Endodermal cell (in vitro differentiated cells): ENCODE measurements at regions not wholly inside any gene's neighbourhood (a gene's known extent, or its start where the extent isn't known, plus 50 kb on each side); places are given as distances from the start of the nearest gene placed in this dataset.

ENCODE experiments used
- DNase-seq: peaks from one replicate; pipeline ENCODE4 v3.0.0-alpha.2; 2017
- H3K27ac ChIP-seq: 2 replicates; pipeline ENCODE4 v1.5.1; 2013; ENCODE audit warnings: mild to moderate bottlenecking, low read depth, low read length, moderate library complexity
- H3K27me3 ChIP-seq: 2 replicates; pipeline ENCODE4 v1.6.1; 2013; ENCODE audit warnings: mild to moderate bottlenecking, low read length, moderate library complexity; ENCODE audit not compliant: insufficient read depth, control insufficient read depth, poor library complexity, severe bottlenecking
- H3K36me3 ChIP-seq: 2 replicates; pipeline ENCODE4 v1.7.0; 2013; ENCODE audit warnings: mild to moderate bottlenecking, low read length, moderate library complexity; ENCODE audit not compliant: control insufficient read depth, insufficient read depth
- H3K4me1 ChIP-seq: one replicate; pipeline ENCODE4 v1.7.0; 2013; ENCODE audit warnings: low read length; ENCODE audit not compliant: control insufficient read depth, insufficient read depth
- H3K4me3 ChIP-seq: 2 replicates; pipeline ENCODE4 v1.5.1; 2013; ENCODE audit warnings: mild to moderate bottlenecking, low read length, moderate library complexity
- H3K9ac ChIP-seq: 2 replicates; pipeline ENCODE4 v1.6.1; 2013; ENCODE audit warnings: mild to moderate bottlenecking, low read length, moderate library complexity; ENCODE audit not compliant: poor library complexity, severe bottlenecking; ENCODE audit errors: extremely low read depth
- H3K9me3 ChIP-seq: 2 replicates; pipeline ENCODE4 v1.6.1; 2013; ENCODE audit warnings: mild to moderate bottlenecking, low read length, moderate library complexity; ENCODE audit not compliant: control insufficient read depth
- H3K27ac Mint-ChIP-seq: 2 replicates; pipeline ENCODE4 v1.8.0; 2020; ENCODE audit warnings: mixed read lengths
- H3K27me3 Mint-ChIP-seq: 2 replicates; pipeline ENCODE4 v1.8.0; 2021; ENCODE audit warnings: mild to moderate bottlenecking, mixed read lengths; ENCODE audit not compliant: insufficient read depth
- H3K36me3 Mint-ChIP-seq: 2 replicates; pipeline ENCODE4 v1.8.0; 2020; ENCODE audit warnings: low read depth, mixed read lengths
- H3K4me1 Mint-ChIP-seq: 2 replicates; pipeline ENCODE4 v1.8.0; 2020; ENCODE audit warnings: mixed read lengths
- H3K4me3 Mint-ChIP-seq: 2 replicates; pipeline ENCODE4 v1.8.0; 2020; ENCODE audit warnings: mild to moderate bottlenecking, moderate library complexity, mixed read lengths
- H3K9me3 Mint-ChIP-seq: 2 replicates; pipeline ENCODE4 v1.8.0; 2020; ENCODE audit warnings: mild to moderate bottlenecking, mixed read lengths
- WGBS, 2 experiments: methylation state at CpG; one replicate each; pipeline versions ENCODE4 v1.1.5 to v1.1.7; 2013; ENCODE audit warnings: missing lambda C conversion rate in 2 of 2, mixed read lengths in 1 of 2; ENCODE audit not compliant: insufficient coverage in 1 of 2, insufficient read length in 1 of 2; 5-methylcytosine and 5-hydroxymethylcytosine counted together
- TF ChIP-seq, protein P1 (sequence below): fragments of 200-600 bp; sonication (generic); conservative IDR thresholded peaks from 2 replicates; pipeline ENCODE4 v1.5.0; 2021; ENCODE audit warnings: antibody characterized with exemption, mild to moderate bottlenecking

DNA sequence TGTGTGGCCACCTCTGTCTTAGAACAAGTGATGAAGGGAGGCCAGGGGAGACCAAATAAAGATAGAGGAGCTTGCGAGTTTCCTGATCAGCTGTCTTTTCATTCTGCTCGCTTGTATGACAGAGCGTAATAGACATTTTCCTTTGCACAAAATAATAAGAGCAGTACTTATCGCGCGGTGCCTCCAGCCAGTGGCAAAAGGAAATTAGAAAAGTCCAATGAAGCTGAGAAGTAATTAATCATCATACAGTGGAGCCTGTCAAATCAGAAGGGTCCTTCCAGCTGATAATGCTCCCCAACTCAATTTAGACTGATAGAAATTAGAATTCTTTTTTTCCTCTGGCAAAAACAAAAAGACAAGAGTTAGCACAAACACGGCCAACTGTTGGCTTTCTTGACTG lies 307.0 kb upstream of the IRX5 start:
- 97 to 98% methylated on average over 5 to 7 of the region's 7 CpGs for WGBS, 2 experiments
- Mint-ChIP-seq H3K4me1 (peaks cover 9% of the 10 kb centered on the region), H3K27ac (no peak overlapping the region), H3K4me3 (no peak overlapping the region), H3K36me3 (no peaks in the 10 kb centered on the region), H3K9me3 (peaks cover 15% of the 10 kb centered on the region), H3K27me3 (peaks cover 62% of the 10 kb centered on the region)
- Histone ChIP-seq H3K27me3 (no peaks in the 10 kb centered on the region), H3K9me3 (peaks cover 9% of the 10 kb centered on the region), H3K27ac (no peak overlapping the region), H3K4me3 (no peak overlapping the region), H3K9ac (no peak overlapping the region), H3K4me1 (peaks cover 6% of the 10 kb centered on the region), H3K36me3 (no peaks in the 10 kb centered on the region)
- no peak for DNase-seq
- TF ChIP-seq, protein P1, sequence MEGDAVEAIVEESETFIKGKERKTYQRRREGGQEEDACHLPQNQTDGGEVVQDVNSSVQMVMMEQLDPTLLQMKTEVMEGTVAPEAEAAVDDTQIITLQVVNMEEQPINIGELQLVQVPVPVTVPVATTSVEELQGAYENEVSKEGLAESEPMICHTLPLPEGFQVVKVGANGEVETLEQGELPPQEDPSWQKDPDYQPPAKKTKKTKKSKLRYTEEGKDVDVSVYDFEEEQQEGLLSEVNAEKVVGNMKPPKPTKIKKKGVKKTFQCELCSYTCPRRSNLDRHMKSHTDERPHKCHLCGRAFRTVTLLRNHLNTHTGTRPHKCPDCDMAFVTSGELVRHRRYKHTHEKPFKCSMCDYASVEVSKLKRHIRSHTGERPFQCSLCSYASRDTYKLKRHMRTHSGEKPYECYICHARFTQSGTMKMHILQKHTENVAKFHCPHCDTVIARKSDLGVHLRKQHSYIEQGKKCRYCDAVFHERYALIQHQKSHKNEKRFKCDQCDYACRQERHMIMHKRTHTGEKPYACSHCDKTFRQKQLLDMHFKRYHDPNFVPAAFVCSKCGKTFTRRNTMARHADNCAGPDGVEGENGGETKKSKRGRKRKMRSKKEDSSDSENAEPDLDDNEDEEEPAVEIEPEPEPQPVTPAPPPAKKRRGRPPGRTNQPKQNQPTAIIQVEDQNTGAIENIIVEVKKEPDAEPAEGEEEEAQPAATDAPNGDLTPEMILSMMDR, result no peak

- no peak for DNase-seq
- H3K36me3 Mint-ChIP-seq, result no peaks in the 10 kb centered on the region
- H3K9me3 Mint-ChIP-seq, result peaks cover 21% of the 10 kb centered on the region
- H3K27ac ChIP-seq, result no peak overlapping the region
- 93% methylated on average over 3 of the region's 3 CpGs for WGBS, 2 experiments
- TF ChIP-seq, protein P1, result no peak
- no peak overlapping the region for H3K27ac Mint-ChIP-seq
- no peaks in the 10 kb centered on the region for H3K36me3 ChIP-seq
- H3K27me3 ChIP-seq, result no peaks in the 10 kb centered on the region
- H3K4me1 Mint-ChIP-seq, result no peaks in the 10 kb centered on the region
- no peaks in the 10 kb centered on the region for H3K4me1 ChIP-seq
- H3K27me3 Mint-ChIP-seq, result peaks cover 64% of the 10 kb centered on the region
- H3K4me3 Mint-ChIP-seq, result no peak overlapping the region
- H3K9ac ChIP-seq, result no peak overlapping the region
- H3K4me3 ChIP-seq, result no peak overlapping the region
- H3K9me3 ChIP-seq, result peaks cover 13% of the 10 kb centered on the region
These were observed 310.5 kb upstream of the IRX5 start for GRCh38 chr16:54620197-54620596.

DNA sequence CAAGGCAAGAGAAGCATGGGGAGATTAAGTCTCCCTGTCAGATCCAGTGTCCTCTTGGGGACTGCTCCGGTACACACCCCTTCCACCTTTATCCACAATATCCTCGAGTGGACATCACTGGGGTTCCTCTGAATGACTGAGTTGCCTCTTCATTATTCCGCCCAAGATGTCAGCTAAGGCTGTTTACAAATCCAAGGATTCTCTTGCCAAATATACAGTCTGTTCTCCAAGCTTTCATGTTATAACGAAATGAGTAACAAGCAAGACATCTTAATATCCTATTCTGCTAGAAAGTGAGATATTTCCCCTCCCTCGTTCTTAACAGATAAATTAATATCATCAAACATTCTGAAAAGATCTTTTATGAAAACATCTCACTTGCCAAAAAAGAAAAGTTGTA lies 314.1 kb upstream of the IRX5 start:
- H3K36me3 ChIP-seq, result no peaks in the 10 kb centered on the region
- peaks cover 13% of the 10 kb centered on the region for H3K9me3 ChIP-seq
- H3K4me1 ChIP-seq, result no peaks in the 10 kb centered on the region
- H3K9ac ChIP-seq, result no peak overlapping the region
- WGBS, 2 experiments, result 92 to 93% methylated on average over 4 to 5 of the region's 5 CpGs
- H3K9me3 Mint-ChIP-seq, result peaks cover 21% of the 10 kb centered on the region
- no peaks in the 10 kb centered on the region for H3K4me1 Mint-ChIP-seq
- no peak for DNase-seq
- H3K27ac ChIP-seq, result no peak overlapping the region
- H3K4me3 ChIP-seq, result no peak overlapping the region
- no peaks in the 10 kb centered on the region for H3K27me3 ChIP-seq
- TF ChIP-seq, protein P1, result no peak
- H3K36me3 Mint-ChIP-seq, result no peaks in the 10 kb centered on the region
- H3K27ac Mint-ChIP-seq, result no peak overlapping the region
- H3K27me3 Mint-ChIP-seq, result peaks cover 42% of the 10 kb centered on the region
- no peak overlapping the region for H3K4me3 Mint-ChIP-seq
